Esophagus squamous epithelium (tissue), 4 donors: ENCODE measurements at regions not wholly inside any gene's neighbourhood (a gene's known extent, or its start where the extent isn't known, plus 50 kb on each side); places are given as distances from the start of the nearest gene placed in this dataset.

Experiments
- CTCF ChIP-seq, 6 experiments: fragments of 450-650 bp in 4 of 6; fragments of 200-600 bp in 2 of 6; sonication (generic) in 2 of 6; IDR thresholded peaks; one replicate each; pipeline ENCODE4 v1.5.1; 2016 to 2019; ENCODE audit warnings: antibody characterized with exemption in 6 of 6, mild to moderate bottlenecking in 4 of 6, moderate library complexity in 4 of 6
- POLR2A ChIP-seq, 4 donors: fragments of 450-650 bp; IDR thresholded peaks; one replicate each; pipeline ENCODE4 v1.6.1; 2017; ENCODE audit warnings: antibody characterized with exemption in 4 of 4, mild to moderate bottlenecking in 4 of 4, moderate library complexity in 3 of 4

- TF ChIP-seq POLR2A (IDR thresholded peaks at IDR 0.05), result no peak
- no peak for TF ChIP-seq CTCF (IDR thresholded peaks at IDR 0.05)
These were observed 84.5 kb upstream of the ITGA4 start for GRCh38 chr2:181372646-181373040.
